ENCODE measurements at regions not wholly inside any gene's neighbourhood (a gene's known extent, or its start where the extent isn't known, plus 50 kb on each side); places are given as distances from the start of the nearest gene placed in this dataset.

DNA sequence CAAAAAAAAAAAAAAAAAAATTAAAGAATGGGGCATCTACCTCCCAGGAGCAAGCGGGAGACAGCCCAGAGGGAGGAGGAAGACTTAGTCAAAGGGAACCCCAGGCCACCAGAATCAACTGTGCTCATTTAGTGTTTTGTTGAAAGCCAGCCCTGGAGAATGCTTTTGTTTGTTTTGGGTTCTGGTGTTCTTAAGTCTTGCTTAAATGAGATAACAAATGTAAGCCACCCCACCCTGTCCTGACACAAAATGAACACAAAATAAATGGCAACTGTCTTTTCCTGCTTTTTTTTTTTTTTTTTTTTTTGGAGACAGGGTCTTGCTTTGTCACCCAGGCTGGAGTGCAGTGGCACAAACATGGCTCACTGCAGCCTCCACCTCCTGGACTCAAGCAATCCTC is 165.0 kb upstream of the JARID2 start:
- Histone ChIP-seq H3K9me2 (ENCODE audit: insufficient read depth) (no peaks in the 10 kb centered on the region), H4K20me1 (ENCODE audit: insufficient read depth) (no peaks in the 10 kb centered on the region), H3K4me2 (ENCODE audit: low read length) (no peak overlapping the region), H3K4me3 (replicated peaks in 1 of 2; ENCODE audit: low read depth in 1 of 2, low read length in 2 of 2) (no peak overlapping the region), H3K79me2 (ENCODE audit: insufficient read depth, low read length) (no peaks in the 10 kb centered on the region), H3K4me1 (ENCODE audit: control insufficient read depth in 1 of 2, insufficient read depth in 2 of 2, low read length in 2 of 2) (no peaks in the 10 kb centered on the region), H3K9me3 (ENCODE audit: control insufficient read depth in 1 of 2, insufficient read depth in 1 of 2, low read depth in 1 of 2, low read length in 2 of 2) (no peaks in the 10 kb centered on the region), H3K27me3 (ENCODE audit: insufficient read depth, low read length) (no peaks in the 10 kb centered on the region), H3K27ac (ENCODE audit: low read depth, low read length) (no peak overlapping the region), H3K36me3 (ENCODE audit: control insufficient read depth in 1 of 2, insufficient read depth in 2 of 2, low read length in 2 of 2) (no peaks in the 10 kb centered on the region), H3K9ac (ENCODE audit: low read length) (no peak overlapping the region), H2AFZ (ENCODE audit: low read depth, low read length, poor library complexity, severe bottlenecking) (no peak overlapping the region)
- DNase-seq (ENCODE audit: low read depth, low spot score) (no peak), ATAC-seq (no peak)
- intact Hi-C loops (cut with micrococcal nuclease): no loop called here
- CTCF ChIA-PET: no interaction called here
- no TSS peak for BruUV-seq (replicated peaks)
- POLR2A ChIA-PET: no interaction called here
- TF ChIP-seq TCF7L2 (IDR thresholded peaks at IDR 0.05; ENCODE audit: borderline replicate concordance, extremely low read depth, insufficient read depth, insufficient read length): no peak
- no peak for TF ChIP-seq SRF (IDR thresholded peaks at IDR 0.05; ENCODE audit: low read depth)
- TF ChIP-seq, protein P1, sequence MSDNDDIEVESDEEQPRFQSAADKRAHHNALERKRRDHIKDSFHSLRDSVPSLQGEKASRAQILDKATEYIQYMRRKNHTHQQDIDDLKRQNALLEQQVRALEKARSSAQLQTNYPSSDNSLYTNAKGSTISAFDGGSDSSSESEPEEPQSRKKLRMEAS (IDR thresholded peaks at IDR 0.05): no peak
- no peak for TF ChIP-seq CBX3 (IDR thresholded peaks at IDR 0.05; ENCODE audit: low read depth)
- TF ChIP-seq, protein P2, sequence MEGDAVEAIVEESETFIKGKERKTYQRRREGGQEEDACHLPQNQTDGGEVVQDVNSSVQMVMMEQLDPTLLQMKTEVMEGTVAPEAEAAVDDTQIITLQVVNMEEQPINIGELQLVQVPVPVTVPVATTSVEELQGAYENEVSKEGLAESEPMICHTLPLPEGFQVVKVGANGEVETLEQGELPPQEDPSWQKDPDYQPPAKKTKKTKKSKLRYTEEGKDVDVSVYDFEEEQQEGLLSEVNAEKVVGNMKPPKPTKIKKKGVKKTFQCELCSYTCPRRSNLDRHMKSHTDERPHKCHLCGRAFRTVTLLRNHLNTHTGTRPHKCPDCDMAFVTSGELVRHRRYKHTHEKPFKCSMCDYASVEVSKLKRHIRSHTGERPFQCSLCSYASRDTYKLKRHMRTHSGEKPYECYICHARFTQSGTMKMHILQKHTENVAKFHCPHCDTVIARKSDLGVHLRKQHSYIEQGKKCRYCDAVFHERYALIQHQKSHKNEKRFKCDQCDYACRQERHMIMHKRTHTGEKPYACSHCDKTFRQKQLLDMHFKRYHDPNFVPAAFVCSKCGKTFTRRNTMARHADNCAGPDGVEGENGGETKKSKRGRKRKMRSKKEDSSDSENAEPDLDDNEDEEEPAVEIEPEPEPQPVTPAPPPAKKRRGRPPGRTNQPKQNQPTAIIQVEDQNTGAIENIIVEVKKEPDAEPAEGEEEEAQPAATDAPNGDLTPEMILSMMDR (IDR thresholded peaks at IDR 0.05 in 2 of 3, conservative IDR thresholded peaks at IDR 0.05 in 1 of 3; ENCODE audit: borderline replicate concordance in 1 of 3, insufficient read depth in 1 of 3, low read depth in 2 of 3, low read length in 2 of 3): no peak
- no peak for TF ChIP-seq ELF1 (IDR thresholded peaks at IDR 0.05; ENCODE audit: borderline replicate concordance, low read depth)
- no peak for TF ChIP-seq EGR1 (IDR thresholded peaks at IDR 0.05; ENCODE audit: low read depth)
- TF ChIP-seq, protein P3, sequence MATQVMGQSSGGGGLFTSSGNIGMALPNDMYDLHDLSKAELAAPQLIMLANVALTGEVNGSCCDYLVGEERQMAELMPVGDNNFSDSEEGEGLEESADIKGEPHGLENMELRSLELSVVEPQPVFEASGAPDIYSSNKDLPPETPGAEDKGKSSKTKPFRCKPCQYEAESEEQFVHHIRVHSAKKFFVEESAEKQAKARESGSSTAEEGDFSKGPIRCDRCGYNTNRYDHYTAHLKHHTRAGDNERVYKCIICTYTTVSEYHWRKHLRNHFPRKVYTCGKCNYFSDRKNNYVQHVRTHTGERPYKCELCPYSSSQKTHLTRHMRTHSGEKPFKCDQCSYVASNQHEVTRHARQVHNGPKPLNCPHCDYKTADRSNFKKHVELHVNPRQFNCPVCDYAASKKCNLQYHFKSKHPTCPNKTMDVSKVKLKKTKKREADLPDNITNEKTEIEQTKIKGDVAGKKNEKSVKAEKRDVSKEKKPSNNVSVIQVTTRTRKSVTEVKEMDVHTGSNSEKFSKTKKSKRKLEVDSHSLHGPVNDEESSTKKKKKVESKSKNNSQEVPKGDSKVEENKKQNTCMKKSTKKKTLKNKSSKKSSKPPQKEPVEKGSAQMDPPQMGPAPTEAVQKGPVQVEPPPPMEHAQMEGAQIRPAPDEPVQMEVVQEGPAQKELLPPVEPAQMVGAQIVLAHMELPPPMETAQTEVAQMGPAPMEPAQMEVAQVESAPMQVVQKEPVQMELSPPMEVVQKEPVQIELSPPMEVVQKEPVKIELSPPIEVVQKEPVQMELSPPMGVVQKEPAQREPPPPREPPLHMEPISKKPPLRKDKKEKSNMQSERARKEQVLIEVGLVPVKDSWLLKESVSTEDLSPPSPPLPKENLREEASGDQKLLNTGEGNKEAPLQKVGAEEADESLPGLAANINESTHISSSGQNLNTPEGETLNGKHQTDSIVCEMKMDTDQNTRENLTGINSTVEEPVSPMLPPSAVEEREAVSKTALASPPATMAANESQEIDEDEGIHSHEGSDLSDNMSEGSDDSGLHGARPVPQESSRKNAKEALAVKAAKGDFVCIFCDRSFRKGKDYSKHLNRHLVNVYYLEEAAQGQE (IDR thresholded peaks at IDR 0.05; ENCODE audit: low read depth): no peak
- TF ChIP-seq EZH2phosphoT487 (IDR thresholded peaks at IDR 0.05; ENCODE audit: borderline replicate concordance): no peak
- no peak for TF ChIP-seq JUND (IDR thresholded peaks at IDR 0.05)
- no peak for TF ChIP-seq ZFX (IDR thresholded peaks at IDR 0.05)
- TF ChIP-seq CEBPB (IDR thresholded peaks at IDR 0.05; ENCODE audit: low read depth): no peak
- TF ChIP-seq POLR2AphosphoS5 (IDR thresholded peaks at IDR 0.05; ENCODE audit: low read depth, low read length): no peak
- TF ChIP-seq YY1 (IDR thresholded peaks at IDR 0.05; ENCODE audit: extremely low read depth, insufficient replicate concordance, low read depth, low read length): no peak
- RAD21 ChIA-PET (ENCODE audit: low non-redundant PET in 1 of 2, low total read pairs in 2 of 2, uncharacterized antibody in 2 of 2, unreplicated experiment in 2 of 2): no interaction called here

Data from HCT116 (cell line).